Spinal cord (tissue), 9 donors: ENCODE measurements at regions not wholly inside any gene's neighbourhood (a gene's known extent, or its start where the extent isn't known, plus 50 kb on each side); places are given as distances from the start of the nearest gene placed in this dataset.
A peak's percentile ranks its signal among the peaks of the same experiment; 100 is the strongest.

Experiments used
- DNase-seq, 6 donors: peaks; one replicate each; pipeline versions ENCODE4 v3.0.0 to v3.0.0-alpha.2; 2013 to 2015; ENCODE audit warnings: low spot score in 6 of 6, low read depth in 4 of 6
- H3K27ac ChIP-seq: one replicate; pipeline ENCODE4 v1.5.1; 2013; ENCODE audit warnings: low read depth, low read length, control low read depth
- H3K27me3 ChIP-seq: one replicate; pipeline ENCODE4 v1.6.1; 2013; ENCODE audit warnings: low read length; ENCODE audit not compliant: control insufficient read depth, insufficient read depth
- H3K36me3 ChIP-seq: one replicate; pipeline ENCODE4 v1.6.1; 2013; ENCODE audit warnings: low read length; ENCODE audit not compliant: control insufficient read depth, insufficient read depth
- H3K4me1 ChIP-seq: one replicate; pipeline ENCODE4 v1.6.1; 2013; ENCODE audit warnings: low read length; ENCODE audit not compliant: control insufficient read depth, insufficient read depth
- H3K4me3 ChIP-seq: one replicate; pipeline ENCODE4 v1.5.1; 2013; ENCODE audit warnings: low read depth, low read length, control low read depth
- H3K9me3 ChIP-seq: one replicate; pipeline ENCODE4 v1.6.1; 2013; ENCODE audit warnings: low read length; ENCODE audit not compliant: control insufficient read depth, insufficient read depth
- WGBS: methylation state at CpG from one replicate; pipeline ENCODE4 v1.1.5; 2013; ENCODE audit warnings: missing lambda C conversion rate; ENCODE audit not compliant: insufficient coverage; 5-methylcytosine and 5-hydroxymethylcytosine counted together
- donor health status: healthy.

- Histone ChIP-seq H3K9me3 (no peaks in the 10 kb centered on the region), H3K4me1 (peaks cover 26% of the 10 kb centered on the region), H3K36me3 (no peaks in the 10 kb centered on the region), H3K4me3 (no peak overlapping the region), H3K27ac (no peak overlapping the region), H3K27me3 (no peaks in the 10 kb centered on the region)
- WGBS, result 93% methylated on average over 24 of the region's 25 CpGs
- DNase-seq, result no peak
Measured at GRCh38 chr15:99474909-99475753, 90.7 kb upstream of the MEF2A start.

GRCh38 chr15:99475754-99476412, 89.9 kb upstream of the MEF2A start:
- Histone ChIP-seq H3K27me3 (no peaks in the 10 kb centered on the region), H3K4me1 (peaks cover 26% of the 10 kb centered on the region), H3K27ac (no peak overlapping the region), H3K36me3 (no peaks in the 10 kb centered on the region), H3K9me3 (no peaks in the 10 kb centered on the region), H3K4me3 (no peak overlapping the region)
- no peak for DNase-seq
- WGBS, result 90% methylated on average over 3 of the region's 14 CpGs

GRCh38 chr15:99476413-99477222, 89.2 kb upstream of the MEF2A start:
- Histone ChIP-seq H3K36me3 (no peaks in the 10 kb centered on the region), H3K4me3 (no peak overlapping the region), H3K27me3 (no peaks in the 10 kb centered on the region), H3K27ac (peak overlapping the region; percentile 58), H3K4me1 (peaks cover 26% of the 10 kb centered on the region), H3K9me3 (no peaks in the 10 kb centered on the region)
- WGBS, result 57% methylated on average over 26 of the region's 26 CpGs
- peak in 2 of 6 donors; percentile 25 to 83 for DNase-seq

GRCh38 chr15:99477791-99478471, 87.9 kb upstream of the MEF2A start:
- Histone ChIP-seq H3K4me1 (peaks cover 26% of the 10 kb centered on the region), H3K27ac (no peak overlapping the region), H3K9me3 (no peaks in the 10 kb centered on the region), H3K4me3 (no peak overlapping the region), H3K36me3 (no peaks in the 10 kb centered on the region), H3K27me3 (no peaks in the 10 kb centered on the region)
- no peak for DNase-seq
- 88% methylated on average over 11 of the region's 12 CpGs for WGBS

- Histone ChIP-seq H3K27me3 (no peaks in the 10 kb centered on the region), H3K9me3 (no peaks in the 10 kb centered on the region), H3K4me3 (no peak overlapping the region), H3K36me3 (no peaks in the 10 kb centered on the region), H3K27ac (no peak overlapping the region), H3K4me1 (peaks cover 24% of the 10 kb centered on the region)
- 100% methylated on average over 1 of the region's 2 CpGs for WGBS
- DNase-seq, result no peak
Measured at GRCh38 chr15:99478977-99479376, 86.8 kb upstream of the MEF2A start.

GRCh38 chr15:99480016-99480810, 85.6 kb upstream of the MEF2A start:
- WGBS, result 98% methylated on average over 8 of the region's 10 CpGs
- no peak for DNase-seq

GRCh38 chr15:99481113-99481950, 84.5 kb upstream of the MEF2A start:
- peaks cover 12% of the 10 kb centered on the region for H3K4me1 ChIP-seq
- H3K4me3 ChIP-seq, result no peak overlapping the region
- no peaks in the 10 kb centered on the region for H3K9me3 ChIP-seq
- no peak for DNase-seq
- H3K27ac ChIP-seq, result no peak overlapping the region
- WGBS, result 84% methylated on average over 5 of the region's 8 CpGs
- no peaks in the 10 kb centered on the region for H3K36me3 ChIP-seq
- no peaks in the 10 kb centered on the region for H3K27me3 ChIP-seq

More at GRCh38 chr15:99480016-99480810, 85.6 kb upstream of the MEF2A start:
- Histone ChIP-seq H3K9me3 (no peaks in the 10 kb centered on the region), H3K36me3 (no peaks in the 10 kb centered on the region), H3K4me3 (no peak overlapping the region), H3K4me1 (peaks cover 14% of the 10 kb centered on the region), H3K27me3 (no peaks in the 10 kb centered on the region), H3K27ac (no peak overlapping the region)

GRCh38 chr15:99481951-99482230, 83.9 kb upstream of the MEF2A start:
- no peak overlapping the region for H3K27ac ChIP-seq
- DNase-seq, result no peak
- H3K9me3 ChIP-seq, result no peaks in the 10 kb centered on the region
- peaks cover 12% of the 10 kb centered on the region for H3K4me1 ChIP-seq
- no peak overlapping the region for H3K4me3 ChIP-seq
- no CpG with 5 or more reads among the region's 2 CpGs for WGBS
- H3K27me3 ChIP-seq, result no peaks in the 10 kb centered on the region
- H3K36me3 ChIP-seq, result no peaks in the 10 kb centered on the region
